ENCODE measurements at regions not wholly inside any gene's neighbourhood (a gene's known extent, or its start where the extent isn't known, plus 50 kb on each side); places are given as distances from the start of the nearest gene placed in this dataset.
"Not testable (repeated sequence)": the region's sequence is repeated elsewhere in the genome, so short reads cannot be mapped to it uniquely, and the experiment has no call there.

GRCh38 chr10:133689897-133690296 lies 63.3 kb upstream of the FRG2B start:
- DNase-seq; H3K27me3 ChIP-seq (ENCODE audit: insufficient read depth in 3 of 3, low read length in 2 of 3); H3K36me3 ChIP-seq (ENCODE audit: insufficient read depth in 1 of 2, low read depth in 1 of 2); H3K27ac ChIP-seq; ATAC-seq; H3K4me1 ChIP-seq; H3K9me3 ChIP-seq; H3K4me3 ChIP-seq; intact Hi-C loops (cut with DNase I): not testable (repeated sequence)
- WGBS, 3 donors, result 53 to 78% (median 66%) methylated on average over 5 of the region's 6 CpGs

GRCh38 chr10:133688441-133688912 lies 61.9 kb upstream of the FRG2B start:
- intact Hi-C loops (cut with DNase I), result not testable (repeated sequence)
- ATAC-seq, result peak; percentile 55 to 66 (median 62)

GRCh38 chr10:133687689-133688440 lies 61.3 kb upstream of the FRG2B start:
- peak; percentile 63 to 75 (median 72) for ATAC-seq
- H3K4me3 ChIP-seq; H3K9me3 ChIP-seq; intact Hi-C loops (cut with DNase I); H3K27me3 ChIP-seq (ENCODE audit: insufficient read depth in 3 of 3, low read length in 2 of 3); H3K4me1 ChIP-seq; H3K36me3 ChIP-seq (ENCODE audit: insufficient read depth in 1 of 2, low read depth in 1 of 2); DNase-seq; H3K27ac ChIP-seq: not testable (repeated sequence)
- whole genome bisulfite sequencing, 3 donors, result 39 to 57% (median 41%) methylated on average over 2 to 4 of the region's 6 CpGs

More at GRCh38 chr10:133688441-133688912, 61.9 kb upstream of the FRG2B start:
- DNase-seq; H3K36me3 ChIP-seq (ENCODE audit: insufficient read depth in 1 of 2, low read depth in 1 of 2); H3K4me1 ChIP-seq; H3K4me3 ChIP-seq; H3K27ac ChIP-seq; H3K27me3 ChIP-seq (ENCODE audit: insufficient read depth in 3 of 3, low read length in 2 of 3); H3K9me3 ChIP-seq: not testable (repeated sequence)
- 56 to 71% methylated on average over 1 of the region's 5 CpGs; no CpG with 5 or more reads in 1 of the 3 donors for WGBS, 3 donors

GRCh38 chr10:133686992-133687391 lies 60.4 kb upstream of the FRG2B start:
- H3K4me1 ChIP-seq; DNase-seq; H3K27me3 ChIP-seq (ENCODE audit: insufficient read depth in 3 of 3, low read length in 2 of 3); H3K36me3 ChIP-seq (ENCODE audit: insufficient read depth in 1 of 2, low read depth in 1 of 2); H3K9me3 ChIP-seq; H3K4me3 ChIP-seq; H3K27ac ChIP-seq; intact Hi-C loops (cut with DNase I): not testable (repeated sequence)
- WGBS, 3 donors, result no CpG with 5 or more reads among the region's 3 CpGs
- ATAC-seq, result peak in 3 of 4 donors; percentile 31 to 66 (median 60)
